ENCODE measurements at regions not wholly inside any gene's neighbourhood (a gene's known extent, or its start where the extent isn't known, plus 50 kb on each side); places are given as distances from the start of the nearest gene placed in this dataset.

- no peak overlapping the region for H3K4me2 ChIP-seq (ENCODE audit: low read depth, low read length, poor library complexity, severe bottlenecking)
- TF ChIP-seq CTCF (conservative IDR thresholded peaks at IDR 0.05; ENCODE audit: low read length) (no peak), EZH2phosphoT487 (IDR thresholded peaks at IDR 0.05; ENCODE audit: borderline replicate concordance) (no peak)
- no peaks in the 10 kb centered on the region for H3K4me1 ChIP-seq (ENCODE audit: insufficient read depth, low read length, poor library complexity, severe bottlenecking)
- no peaks in the 10 kb centered on the region for H3K9me2 ChIP-seq (replicated peaks; ENCODE audit: low read depth, low read length)
- H3K4me3 ChIP-seq (ENCODE audit: low read length, poor library complexity, severe bottlenecking) = no peak overlapping the region
- no peak overlapping the region for H3K9ac ChIP-seq (ENCODE audit: low read depth, low read length, poor library complexity, severe bottlenecking)
- no peaks in the 10 kb centered on the region for H3K9me3 ChIP-seq (ENCODE audit: insufficient read depth, low read depth, low read length)
- no peaks in the 10 kb centered on the region for H4K20me1 ChIP-seq (ENCODE audit: insufficient read depth, low read length, poor library complexity, severe bottlenecking)
- H2AFZ ChIP-seq (ENCODE audit: low read length) = no peak overlapping the region
- no peaks in the 10 kb centered on the region for H3F3A ChIP-seq (ENCODE audit: low read depth)
- H3K27me3 ChIP-seq (ENCODE audit: insufficient read depth, low read length, poor library complexity, severe bottlenecking) = no peaks in the 10 kb centered on the region
- H3K36me3 ChIP-seq (ENCODE audit: insufficient read depth, low read length) = no peaks in the 10 kb centered on the region
- H3K79me2 ChIP-seq (ENCODE audit: insufficient read depth, low read length) = no peaks in the 10 kb centered on the region
Observed at GRCh38 chr1:177883581-177883980, 86.3 kb downstream of the SEC16B start.

- Histone ChIP-seq H3K27me3 (ENCODE audit: insufficient read depth, low read length, poor library complexity, severe bottlenecking) (no peaks in the 10 kb centered on the region), H2AFZ (ENCODE audit: low read length) (no peak overlapping the region), H3K9ac (ENCODE audit: low read depth, low read length, poor library complexity, severe bottlenecking) (no peak overlapping the region), H3K36me3 (ENCODE audit: insufficient read depth, low read length) (no peaks in the 10 kb centered on the region), H3K4me3 (ENCODE audit: low read length, poor library complexity, severe bottlenecking) (no peak overlapping the region), H3K79me2 (ENCODE audit: insufficient read depth, low read length) (no peaks in the 10 kb centered on the region), H4K20me1 (ENCODE audit: insufficient read depth, low read length, poor library complexity, severe bottlenecking) (no peaks in the 10 kb centered on the region), H3F3A (ENCODE audit: low read depth) (no peaks in the 10 kb centered on the region), H3K9me3 (ENCODE audit: insufficient read depth, low read depth, low read length) (no peaks in the 10 kb centered on the region), H3K9me2 (replicated peaks; ENCODE audit: low read depth, low read length) (no peaks in the 10 kb centered on the region), H3K4me1 (ENCODE audit: insufficient read depth, low read length, poor library complexity, severe bottlenecking) (no peaks in the 10 kb centered on the region), H3K4me2 (ENCODE audit: low read depth, low read length, poor library complexity, severe bottlenecking) (no peak overlapping the region)
- TF ChIP-seq EZH2phosphoT487 (IDR thresholded peaks at IDR 0.05; ENCODE audit: borderline replicate concordance) (no peak), CTCF (conservative IDR thresholded peaks at IDR 0.05; ENCODE audit: low read length) (no peak)
Observed at GRCh38 chr1:177880339-177880891, 89.4 kb downstream of the SEC16B start.

- Histone ChIP-seq H3K27me3 (ENCODE audit: insufficient read depth, low read length, poor library complexity, severe bottlenecking) (no peaks in the 10 kb centered on the region), H3K79me2 (ENCODE audit: insufficient read depth, low read length) (no peaks in the 10 kb centered on the region), H3K4me2 (ENCODE audit: low read depth, low read length, poor library complexity, severe bottlenecking) (no peak overlapping the region), H3F3A (ENCODE audit: low read depth) (no peaks in the 10 kb centered on the region), H3K36me3 (ENCODE audit: insufficient read depth, low read length) (no peaks in the 10 kb centered on the region), H3K9me3 (ENCODE audit: insufficient read depth, low read depth, low read length) (no peaks in the 10 kb centered on the region), H3K4me3 (ENCODE audit: low read length, poor library complexity, severe bottlenecking) (no peak overlapping the region), H4K20me1 (ENCODE audit: insufficient read depth, low read length, poor library complexity, severe bottlenecking) (no peaks in the 10 kb centered on the region), H2AFZ (ENCODE audit: low read length) (no peak overlapping the region), H3K9ac (ENCODE audit: low read depth, low read length, poor library complexity, severe bottlenecking) (no peak overlapping the region), H3K9me2 (replicated peaks; ENCODE audit: low read depth, low read length) (no peaks in the 10 kb centered on the region), H3K4me1 (ENCODE audit: insufficient read depth, low read length, poor library complexity, severe bottlenecking) (no peaks in the 10 kb centered on the region)
- no peak for TF ChIP-seq CTCF (conservative IDR thresholded peaks at IDR 0.05; ENCODE audit: low read length)
- no peak for TF ChIP-seq EZH2phosphoT487 (IDR thresholded peaks at IDR 0.05; ENCODE audit: borderline replicate concordance)
Observed at GRCh38 chr1:177877086-177877485, 92.8 kb downstream of the SEC16B start.
